OCI-LY7 (cell line): ENCODE measurements at regions not wholly inside any gene's neighbourhood (a gene's known extent, or its start where the extent isn't known, plus 50 kb on each side); places are given as distances from the start of the nearest gene placed in this dataset.

Experiments
- BruUV-seq: library from RNA; stranded (reverse); fragments of 400-500 nt; replicated peaks from 2 replicates; lab custom pipeline; 2021; lab: Mats Ljungman, UMichigan
- CTCF ChIA-PET: fragments of 300-600 bp; sonication (Branson Sonifier 250); formaldehyde crosslinking; loops from one replicate; lab custom pipeline; 2022; ENCODE audit warnings: antibody characterized with exemption; ENCODE audit not compliant: unreplicated experiment; lab: Charles Lee
- POLR2A ChIA-PET: fragments of 300-600 bp; sonication (Branson Sonifier 250); formaldehyde crosslinking; loops from one replicate; lab custom pipeline; 2022; ENCODE audit warnings: antibody characterized with exemption; lab: Charles Lee
- DNase-seq: peaks from one replicate; pipeline ENCODE4 v3.0.0-alpha.2; 2015; ENCODE audit warnings: low spot score
- H2AFZ ChIP-seq: fragments of 200-600 bp; sonication (generic), shearing (Covaris generic); 2 replicates; pipeline ENCODE4 v1.6.1; 2014; ENCODE audit warnings: mild to moderate bottlenecking, antibody characterized with exemption, low read length, moderate library complexity
- H3K27ac ChIP-seq: fragments of 200-600 bp; sonication (generic); 2 replicates; pipeline ENCODE4 v1.5.1; 2014; ENCODE audit warnings: mixed run types, low read depth, mild to moderate bottlenecking, moderate library complexity, low read length, inconsistent platforms; ENCODE audit not compliant: poor library complexity, severe bottlenecking
- H3K36me3 ChIP-seq: fragments of 200-600 bp; sonication (generic); 2 replicates; pipeline ENCODE4 v1.6.1; 2014; ENCODE audit warnings: mild to moderate bottlenecking, antibody characterized with exemption, low read length, moderate library complexity, mixed read lengths; ENCODE audit not compliant: insufficient read depth
- H3K4me1 ChIP-seq: fragments of 200-600 bp; sonication (generic); 2 replicates; pipeline ENCODE4 v1.5.1; 2014; ENCODE audit warnings: mild to moderate bottlenecking, low read length; ENCODE audit not compliant: insufficient read depth, poor library complexity, severe bottlenecking
- H3K4me2 ChIP-seq: fragments of 200-600 bp; sonication (generic); 2 replicates; pipeline ENCODE4 v1.6.1; 2014; ENCODE audit warnings: mild to moderate bottlenecking, low read length
- H3K4me3 ChIP-seq: fragments of 200-600 bp; sonication (generic); 2 replicates; pipeline ENCODE4 v1.5.1; 2014; ENCODE audit warnings: mild to moderate bottlenecking, low read depth, low read length; ENCODE audit not compliant: poor library complexity, severe bottlenecking
- H3K79me2 ChIP-seq: fragments of 200-600 bp; sonication (generic); 2 replicates; pipeline ENCODE4 v1.6.1; 2016; ENCODE audit warnings: low read depth, mild to moderate bottlenecking, low read length, moderate library complexity, mixed read lengths; ENCODE audit not compliant: insufficient read depth
- H3K9me2 ChIP-seq: fragments of 200-600 bp; sonication (generic); 2 replicates; pipeline ENCODE4 v1.6.1; 2016; ENCODE audit warnings: mild to moderate bottlenecking, low read length, mixed read lengths; ENCODE audit not compliant: insufficient read depth
- H3K9me3 ChIP-seq: fragments of 200-600 bp; sonication (generic); 2 replicates; pipeline ENCODE4 v1.6.1; 2014; ENCODE audit warnings: mild to moderate bottlenecking, mixed run types, low read length, mixed read lengths
- H4K20me1 ChIP-seq: fragments of 200-600 bp; sonication (generic); 2 replicates; pipeline ENCODE4 v1.6.1; 2014; ENCODE audit warnings: mild to moderate bottlenecking, antibody characterized with exemption, low read length, moderate library complexity, mixed read lengths; ENCODE audit not compliant: insufficient read depth
- CTCF ChIP-seq: fragments of 200-600 bp; sonication (generic); conservative IDR thresholded peaks from 2 replicates; pipeline ENCODE4 v1.5.1; 2014; ENCODE audit warnings: mild to moderate bottlenecking, antibody characterized with exemption, low read length, moderate library complexity, mixed read lengths
- EZH2phosphoT487 ChIP-seq: fragments of 200-600 bp; sonication (generic); IDR thresholded peaks from 2 replicates; pipeline ENCODE4 v1.6.1; 2018; ENCODE audit warnings: low read depth, borderline replicate concordance, mild to moderate bottlenecking, mixed run types, antibody characterized with exemption, low read length, moderate library complexity, mixed read lengths
- intact Hi-C: fragments of 100-400 bp; cut with micrococcal nuclease; formaldehyde crosslinking; loops from one replicate; pipeline ENCODE4 v1.10.0; 2022; ENCODE audit not compliant: unreplicated experiment

GRCh38 chr3:150334974-150335373 lies 73.1 kb upstream of the TSC22D2 start:
- ChIA-PET POLR2A (no interaction called here), CTCF (no interaction called here)
- no peak for TF ChIP-seq CTCF
- no peak for TF ChIP-seq EZH2phosphoT487
- H3K9me3 ChIP-seq: no peaks in the 10 kb centered on the region; the same call in 1 of the 2 replicates
- intact Hi-C loops: no loop called here
- H2AFZ ChIP-seq: no peak overlapping the region
- no peaks in the 10 kb centered on the region for H3K4me1 ChIP-seq
- no peak overlapping the region for H3K4me3 ChIP-seq
- H3K79me2 ChIP-seq: no peaks in the 10 kb centered on the region
- no peak for DNase-seq
- no peaks in the 10 kb centered on the region for H3K9me2 ChIP-seq
- no TSS peak for BruUV-seq
- no peak overlapping the region for H3K4me2 ChIP-seq
- no peak overlapping the region for H3K27ac ChIP-seq
- no peaks in the 10 kb centered on the region for H3K36me3 ChIP-seq
- H4K20me1 ChIP-seq: no peaks in the 10 kb centered on the region

- no TSS peak for BruUV-seq
- Histone ChIP-seq H4K20me1 (no peaks in the 10 kb centered on the region), H3K27ac (no peak overlapping the region), H2AFZ (no peak overlapping the region), H3K4me3 (no peak overlapping the region), H3K79me2 (no peaks in the 10 kb centered on the region), H3K9me2 (no peaks in the 10 kb centered on the region), H3K9me3 (no peaks in the 10 kb centered on the region; the same call in 1 of the 2 replicates), H3K4me2 (no peak overlapping the region), H3K36me3 (no peaks in the 10 kb centered on the region), H3K4me1 (no peaks in the 10 kb centered on the region)
- DNase-seq: no peak
- CTCF ChIA-PET: no interaction called here
- intact Hi-C loops: no loop called here
- POLR2A ChIA-PET: interaction anchor here (0.7 to 1.5 kb wide), 3 partner anchors 10 to 423 kb away, joined by 3 to 4 read pairs (median 3); no protein-coding TSS in a partner anchor
- no peak for TF ChIP-seq EZH2phosphoT487
- TF ChIP-seq CTCF: no peak
Measured at GRCh38 chr3:150333477-150333876, 74.6 kb upstream of the TSC22D2 start.

- H2AFZ ChIP-seq: no peak overlapping the region
- ChIA-PET CTCF (no interaction called here), POLR2A (interaction anchor here (0.7 to 1.5 kb wide), 2 partner anchors 8 to 38 kb away, joined by 3 read pairs; no protein-coding TSS in a partner anchor)
- H3K27ac ChIP-seq: no peak overlapping the region
- TF ChIP-seq EZH2phosphoT487 (no peak), CTCF (no peak)
- no peaks in the 10 kb centered on the region for H3K9me2 ChIP-seq
- H4K20me1 ChIP-seq: no peaks in the 10 kb centered on the region
- DNase-seq: no peak
- H3K79me2 ChIP-seq: no peaks in the 10 kb centered on the region
- no TSS peak for BruUV-seq
- intact Hi-C loops: no loop called here
- H3K9me3 ChIP-seq: no peaks in the 10 kb centered on the region
- no peaks in the 10 kb centered on the region for H3K36me3 ChIP-seq
- no peaks in the 10 kb centered on the region for H3K4me1 ChIP-seq
- H3K4me3 ChIP-seq: no peak overlapping the region
- no peak overlapping the region for H3K4me2 ChIP-seq
Measured at GRCh38 chr3:150331978-150332568, 76.0 kb upstream of the TSC22D2 start.
